HG03139 (cell line): ENCODE measurements at regions not wholly inside any gene's neighbourhood (a gene's known extent, or its start where the extent isn't known, plus 50 kb on each side); places are given as distances from the start of the nearest gene placed in this dataset.
"Not testable (repeated sequence)": the region's sequence is repeated elsewhere in the genome, so short reads cannot be mapped to it uniquely, and the experiment has no call there.

Source experiments
- ATAC-seq: cut with Tn5 transposase; IDR thresholded peaks from one replicate; pipeline ENCODE4 v1.9.1; 2021; ENCODE audit not compliant: unreplicated experiment

DNA sequence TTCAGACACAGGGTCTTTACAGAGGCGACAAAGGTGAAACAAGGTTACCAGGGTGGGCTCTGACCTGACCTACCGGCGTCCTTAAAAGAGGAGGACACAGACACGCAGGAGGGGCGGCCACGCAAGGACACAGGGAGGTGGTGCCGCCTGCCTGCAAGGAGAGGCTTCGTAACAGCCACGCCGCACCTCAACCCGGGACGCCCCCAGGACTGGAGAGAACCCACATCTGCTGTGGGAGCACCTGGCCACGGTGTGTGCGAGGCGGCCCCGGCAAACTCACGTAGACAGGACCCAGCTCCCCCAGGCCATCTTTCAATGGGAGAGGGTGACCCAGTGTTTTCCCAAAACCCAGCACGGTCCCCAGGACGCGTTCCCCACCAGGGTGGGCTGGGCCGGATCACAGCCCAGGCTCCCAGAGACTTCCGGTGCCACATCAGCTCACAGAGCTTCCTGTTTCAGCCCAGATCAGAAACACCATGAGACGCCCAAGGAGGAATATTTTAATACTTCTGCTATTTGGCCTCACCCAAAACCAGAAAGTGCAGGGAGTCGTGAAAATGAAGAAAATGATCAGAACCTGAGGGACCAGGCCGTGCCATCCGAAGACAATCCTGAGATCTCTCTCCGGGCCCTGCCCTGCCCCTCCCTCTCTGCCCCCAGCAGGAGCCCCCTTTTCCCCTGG lies 5417.4 kb upstream of the TPTE start:
- ATAC-seq = not testable (repeated sequence)

DNA sequence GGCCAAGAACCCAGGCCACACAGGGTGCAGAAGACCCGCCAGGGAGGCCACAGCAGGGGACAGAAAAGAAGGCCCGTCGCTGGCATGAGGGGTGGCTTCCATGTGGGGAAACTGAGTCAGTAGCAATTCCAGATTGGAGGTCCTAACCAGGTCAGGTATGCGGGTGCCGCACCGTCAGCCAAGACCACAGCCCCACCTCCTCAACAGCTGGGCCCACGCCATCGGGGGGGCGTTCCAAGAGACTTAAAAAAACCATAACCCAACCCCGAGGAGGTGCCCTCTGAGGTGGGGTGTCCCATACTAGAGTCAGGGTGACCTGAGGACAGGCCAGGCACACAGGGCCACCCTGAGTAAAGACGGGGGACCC lies 5416.8 kb upstream of the TPTE start:
- not testable (repeated sequence) for ATAC-seq

DNA sequence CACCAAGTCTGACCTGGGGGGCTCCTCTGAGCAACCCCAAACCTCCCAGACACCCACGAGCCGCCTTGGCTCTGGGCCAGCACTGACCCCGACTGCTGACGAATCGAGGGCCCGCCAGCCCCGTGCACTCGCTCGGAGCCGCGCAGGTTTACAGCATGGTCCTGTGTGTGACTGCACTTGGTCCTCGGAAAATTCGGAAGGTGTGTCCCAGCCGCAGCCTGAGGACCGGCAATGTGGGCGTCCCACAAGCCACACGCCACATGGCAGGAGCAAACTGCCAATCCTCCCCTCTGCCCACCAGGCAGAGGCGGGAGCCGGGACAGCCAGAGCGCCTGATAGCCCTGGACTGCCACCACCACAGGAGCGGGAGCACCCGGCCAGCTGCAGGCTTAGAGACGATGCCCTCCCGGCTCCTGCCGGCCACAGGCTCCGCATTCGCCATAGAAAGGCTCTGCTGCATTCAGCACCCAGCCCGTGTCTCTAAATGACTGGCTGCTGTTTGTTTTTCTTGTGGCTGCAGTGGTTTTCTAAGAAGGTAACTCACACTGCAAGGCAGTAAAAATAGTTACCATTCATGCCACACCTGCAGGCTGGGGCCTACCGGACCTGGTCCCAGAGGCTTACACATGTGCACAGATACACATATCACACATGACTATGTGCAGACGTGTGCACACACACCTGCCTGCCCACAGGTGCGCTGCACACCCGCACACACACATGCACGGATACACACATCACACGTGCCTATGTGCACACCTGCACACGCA lies 5415.3 kb upstream of the TPTE start:
- not testable (repeated sequence) for ATAC-seq

DNA sequence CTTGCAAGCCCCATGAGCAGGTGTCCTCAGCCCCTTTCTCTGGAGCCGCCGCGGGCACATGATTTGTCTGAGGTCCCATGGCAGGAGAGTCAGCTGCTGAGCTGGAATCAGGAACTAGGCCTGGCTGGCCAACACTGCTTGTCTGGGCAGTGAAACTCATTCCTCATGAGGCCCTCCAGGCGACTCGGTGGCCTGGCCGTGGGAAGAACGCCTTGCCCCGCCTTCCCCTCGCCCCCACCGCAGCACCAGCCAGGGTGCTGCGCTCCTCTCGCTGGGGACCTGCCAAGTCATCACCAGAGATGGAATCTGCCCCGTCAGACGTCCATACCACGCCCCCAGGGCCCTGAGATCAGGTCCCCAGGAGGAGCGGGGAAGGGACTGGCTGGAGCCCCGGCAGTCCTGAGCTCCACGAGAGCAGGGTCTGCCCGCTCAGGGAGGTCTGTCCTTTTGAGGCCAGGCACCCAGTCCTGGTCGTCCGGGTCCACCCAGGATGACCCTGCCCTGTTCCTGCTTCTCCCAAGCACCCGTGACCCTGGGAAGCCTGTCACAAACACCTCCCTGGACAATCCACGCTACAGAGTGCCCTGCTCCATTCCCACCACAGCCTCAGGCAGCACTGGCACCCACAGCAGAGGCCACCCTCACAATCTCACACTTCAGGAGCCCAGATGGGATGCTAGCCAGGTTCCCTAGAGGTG lies 5414.5 kb upstream of the TPTE start:
- not testable (repeated sequence) for ATAC-seq

DNA sequence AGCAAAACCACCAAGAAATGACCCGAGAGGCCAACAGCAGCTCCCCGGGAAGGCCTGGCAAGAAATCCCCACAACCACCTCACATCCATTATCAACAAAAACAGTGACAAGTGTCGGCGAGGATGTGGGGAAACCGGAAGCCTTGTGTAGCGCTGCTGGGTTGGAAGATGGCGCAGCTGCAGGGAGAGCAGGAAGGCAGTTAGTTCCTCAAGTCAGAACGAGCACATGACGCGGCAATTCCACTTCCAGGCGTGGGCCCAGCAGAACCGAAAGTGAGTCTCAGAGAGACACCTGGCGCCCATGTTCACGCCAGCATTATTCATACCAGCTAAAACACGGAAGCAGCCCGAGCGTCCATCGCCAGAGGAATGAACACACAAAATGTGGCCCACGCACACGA lies 5413.7 kb upstream of the TPTE start:
- ATAC-seq = not testable (repeated sequence)

DNA sequence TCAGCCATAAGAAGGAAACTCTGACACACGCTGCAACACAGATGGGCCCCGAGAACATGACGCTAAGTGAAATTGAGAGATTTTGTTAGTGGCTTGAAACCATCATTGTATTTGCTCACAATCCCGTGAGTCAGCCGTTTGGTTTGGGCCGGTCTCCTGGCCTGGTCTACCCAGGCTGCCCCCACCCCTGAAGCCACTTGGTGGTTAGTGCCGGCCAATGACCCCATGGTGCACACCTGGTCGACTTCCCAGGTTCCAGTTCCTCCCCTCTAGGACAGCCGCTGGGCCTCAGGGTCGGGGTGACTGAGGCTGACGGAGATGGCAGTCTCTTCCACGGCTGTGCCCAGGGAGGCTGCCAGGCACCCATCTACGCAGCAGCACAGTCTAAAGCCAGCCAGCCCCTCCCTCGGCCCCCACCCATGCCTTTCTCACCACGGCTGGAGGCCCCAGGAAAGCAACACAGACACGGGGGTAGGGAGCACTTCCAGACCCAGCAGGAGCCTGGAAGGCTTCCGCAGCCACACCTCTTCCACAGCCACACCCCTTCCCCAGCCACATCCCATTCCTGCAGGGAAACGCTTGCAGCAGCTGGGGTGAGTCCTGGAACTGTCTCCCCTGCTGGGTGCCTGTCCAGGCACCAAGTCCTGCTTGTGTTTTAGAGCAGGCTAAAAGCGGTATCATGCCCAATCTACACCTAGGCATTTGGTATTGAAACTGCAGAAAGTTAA lies 5413.2 kb upstream of the TPTE start:
- ATAC-seq = not testable (repeated sequence)

DNA sequence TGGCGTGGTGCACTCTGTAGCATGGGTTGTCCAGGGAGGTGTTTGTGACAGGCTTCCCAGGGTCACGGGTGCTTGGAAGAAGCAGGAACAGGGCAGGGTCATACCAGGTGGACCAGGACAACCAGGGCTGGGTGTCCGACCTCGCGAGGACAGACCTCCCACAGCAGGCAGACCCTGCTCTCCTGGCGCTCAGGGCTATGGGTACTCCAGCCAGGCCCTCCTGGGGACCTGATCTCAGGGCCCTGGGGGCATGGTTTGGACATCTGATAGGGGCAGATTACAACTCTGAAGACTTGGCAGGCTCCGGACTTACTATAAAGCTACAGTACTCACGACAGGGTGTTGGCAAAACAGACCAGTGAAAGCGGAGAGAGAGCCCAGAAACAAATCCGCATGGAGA lies 5410.2 kb upstream of the TPTE start:
- ATAC-seq = not testable (repeated sequence)

DNA sequence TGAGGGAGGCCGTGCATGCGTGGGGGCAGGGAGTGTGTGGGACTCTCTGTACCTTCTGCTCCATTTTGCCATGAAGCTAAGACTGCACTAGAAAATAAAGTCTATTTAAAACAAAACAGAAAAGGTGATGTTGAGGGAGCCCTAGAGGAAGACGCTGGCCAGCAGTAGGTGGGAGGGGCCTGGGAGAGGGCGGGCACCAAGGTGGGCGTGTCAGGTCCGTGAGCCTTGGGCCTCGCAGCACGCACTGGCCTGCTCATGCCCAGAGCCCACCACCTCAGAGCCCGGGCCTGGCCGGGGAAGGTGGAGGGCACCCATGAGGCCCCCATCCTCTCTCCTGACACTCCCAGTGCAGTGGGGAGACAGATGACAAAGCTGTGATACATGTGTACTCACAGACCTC lies 5408.3 kb upstream of the TPTE start:
- ATAC-seq = not testable (repeated sequence)

DNA sequence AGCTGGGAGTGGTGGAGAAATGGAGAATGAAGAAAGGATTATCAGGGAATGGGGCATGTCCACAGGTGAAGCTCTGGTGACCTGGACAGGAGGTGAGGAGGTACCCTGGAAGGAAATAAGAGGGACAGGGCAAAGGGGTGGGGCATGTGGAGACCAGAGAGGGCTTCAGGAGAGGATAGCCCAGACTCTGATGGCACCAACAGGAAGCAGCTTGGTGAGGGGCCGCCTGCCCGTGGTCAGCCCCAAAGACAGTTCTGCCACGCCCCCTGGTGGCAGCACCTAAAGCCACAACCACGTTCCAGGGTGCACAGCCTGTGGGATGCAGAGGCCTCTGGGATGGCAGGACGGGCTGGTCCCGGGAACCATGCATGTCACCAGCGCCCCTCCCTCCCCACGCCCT lies 5406.9 kb upstream of the TPTE start:
- ATAC-seq = not testable (repeated sequence)

DNA sequence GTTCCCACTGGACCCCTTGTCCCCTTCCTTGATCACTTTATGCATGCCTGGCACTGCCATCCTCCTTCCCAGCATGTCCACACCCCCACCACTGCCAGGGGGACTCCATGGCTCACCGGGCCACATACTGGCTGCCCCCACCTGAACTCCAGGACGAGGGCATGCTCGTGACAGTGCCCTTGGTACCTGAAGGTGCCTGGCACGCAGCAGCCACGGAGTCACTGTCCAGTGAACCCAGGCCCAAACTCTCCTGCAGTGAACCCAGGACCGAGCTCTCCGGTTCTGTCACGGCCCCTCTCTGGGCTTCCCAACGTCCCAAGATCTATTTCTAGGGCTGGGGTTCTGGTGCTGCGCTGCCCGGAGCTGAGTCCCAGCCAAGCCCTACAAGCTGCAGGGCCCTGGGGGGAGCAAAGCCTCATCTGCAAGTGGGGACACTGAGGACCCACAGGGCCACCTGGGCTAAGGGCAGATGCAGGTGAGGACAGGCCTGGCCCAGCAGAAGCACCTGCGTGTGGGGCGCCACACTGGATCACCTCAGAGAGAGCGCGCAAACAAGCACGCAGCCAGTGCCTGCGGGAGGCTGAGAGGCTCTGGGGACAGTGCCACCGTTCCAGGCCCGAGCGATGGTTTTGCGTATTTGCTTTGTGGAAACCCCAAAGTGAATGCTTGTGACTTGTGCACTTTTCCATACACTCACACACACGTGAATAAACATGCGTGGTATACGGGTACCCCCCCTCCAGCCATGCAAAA lies 5406.3 kb upstream of the TPTE start:
- ATAC-seq = not testable (repeated sequence)

DNA sequence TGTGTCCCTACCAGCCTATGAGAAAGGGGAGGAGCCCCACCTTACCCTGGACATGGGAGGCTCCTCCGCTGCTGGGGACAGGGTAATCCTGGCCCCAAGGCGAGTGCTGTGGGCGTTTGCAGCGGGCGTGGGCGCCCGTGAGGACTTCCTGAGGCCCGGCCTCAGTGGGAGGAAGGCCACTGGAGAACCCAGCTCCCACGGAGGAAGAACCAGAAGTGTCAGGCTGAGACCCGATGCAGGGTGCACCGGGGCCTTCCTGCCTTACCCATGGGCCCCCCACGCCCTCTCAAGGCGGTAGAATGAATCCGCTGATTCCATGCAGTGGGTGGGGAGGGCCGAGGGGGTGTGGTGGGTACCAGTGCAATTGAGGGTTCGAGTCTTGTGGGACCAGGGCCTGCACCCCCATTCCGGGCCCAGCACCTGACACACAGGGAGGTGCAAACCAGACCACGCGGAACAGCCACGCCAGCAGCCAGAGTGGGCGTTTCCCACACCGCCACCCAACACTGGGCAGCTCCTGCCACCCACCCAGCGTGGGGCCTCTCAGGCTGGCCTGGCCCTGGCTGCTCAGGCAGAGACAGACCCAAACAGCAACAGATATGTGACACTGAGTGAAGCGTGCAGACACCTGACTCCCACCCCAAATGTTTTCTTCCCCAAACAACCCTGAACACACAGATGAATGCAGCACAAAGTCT lies 5405.6 kb upstream of the TPTE start:
- ATAC-seq = not testable (repeated sequence)

DNA sequence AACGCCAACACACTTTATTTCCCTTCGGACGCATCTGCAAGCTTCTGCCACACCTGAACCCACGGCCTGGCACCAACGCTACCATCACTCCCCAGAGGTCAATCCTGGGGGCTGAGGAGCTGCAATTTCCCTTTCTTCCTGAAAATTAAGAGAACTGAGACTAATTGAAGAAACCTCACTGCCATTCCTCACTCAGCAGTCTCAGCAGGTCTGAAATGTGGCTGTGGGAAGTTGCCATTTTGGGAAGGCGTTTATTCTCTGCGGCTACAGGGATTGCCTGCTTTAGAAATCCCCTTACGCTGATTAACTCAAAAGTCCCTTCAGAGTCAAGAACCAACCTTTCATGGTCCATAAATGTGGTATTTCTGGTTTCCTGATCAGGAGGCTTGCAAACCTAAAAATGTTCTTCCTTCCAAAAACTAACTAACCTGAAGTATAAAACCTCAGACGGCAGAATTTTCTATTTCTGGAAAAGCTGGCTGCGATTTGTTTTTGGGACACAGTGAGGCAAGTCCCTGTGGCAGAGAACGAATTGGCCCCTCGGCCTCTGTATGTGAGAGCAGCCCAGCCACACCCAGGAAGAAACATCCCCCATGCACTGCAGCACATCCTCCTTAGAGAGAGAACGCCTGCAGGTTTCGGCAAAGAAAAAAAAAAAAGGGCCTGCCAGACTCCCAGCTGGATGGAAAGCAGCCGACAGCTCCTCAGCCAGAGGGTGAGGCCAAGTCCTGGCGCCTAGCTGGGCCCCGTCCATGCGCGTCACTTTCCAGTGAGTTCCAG lies 5404.8 kb upstream of the TPTE start:
- ATAC-seq = not testable (repeated sequence)

DNA sequence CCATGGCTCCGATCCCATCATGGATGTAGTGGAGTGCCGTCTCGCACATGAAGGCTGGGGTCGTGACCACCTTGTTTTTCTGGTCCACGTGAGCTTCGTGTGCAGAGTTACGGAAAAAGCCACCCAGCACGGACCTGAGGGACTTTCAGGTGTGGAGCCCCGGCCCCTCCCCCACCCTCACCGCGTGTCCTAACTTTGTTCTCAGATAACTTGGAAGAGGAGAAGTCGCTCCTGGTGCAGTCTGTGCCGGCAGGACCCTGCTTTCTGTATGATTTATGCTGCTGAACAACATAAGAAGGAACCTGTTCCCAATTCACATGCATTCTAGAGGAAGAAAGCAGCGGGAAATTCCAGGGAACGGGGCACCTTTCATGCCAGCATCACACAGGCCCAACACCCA lies 5404.2 kb upstream of the TPTE start:
- not testable (repeated sequence) for ATAC-seq

DNA sequence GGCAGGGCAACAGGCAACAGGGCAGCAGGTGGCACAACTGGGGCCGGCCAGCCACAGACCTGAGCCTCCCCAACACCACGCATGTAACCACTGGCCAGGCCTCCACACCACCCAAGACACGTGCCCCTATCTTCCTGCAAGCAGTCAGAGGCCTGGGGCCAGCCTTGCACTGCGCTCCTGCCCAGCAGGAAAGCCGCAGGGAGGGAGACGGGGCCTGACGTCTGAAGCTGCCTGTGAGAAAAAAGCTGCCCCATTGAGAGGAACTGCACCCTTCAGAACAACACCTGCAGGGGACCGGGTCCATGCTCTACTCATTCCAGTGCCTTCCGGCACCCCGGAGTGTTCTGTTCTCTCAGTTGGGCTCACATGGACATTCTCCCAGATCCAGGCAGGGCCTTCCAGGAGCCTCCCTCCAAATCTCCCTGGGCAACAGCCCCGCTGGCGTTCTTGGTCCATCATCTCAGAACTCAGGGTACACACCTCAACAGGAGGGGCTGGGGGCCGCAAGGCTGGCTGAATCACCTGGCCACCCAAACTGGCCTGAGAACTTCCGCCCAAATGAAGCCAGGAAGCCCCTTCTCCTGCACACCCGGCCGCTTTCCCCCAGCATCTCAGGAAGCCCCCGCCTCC lies 5403.6 kb upstream of the TPTE start:
- not testable (repeated sequence) for ATAC-seq

DNA sequence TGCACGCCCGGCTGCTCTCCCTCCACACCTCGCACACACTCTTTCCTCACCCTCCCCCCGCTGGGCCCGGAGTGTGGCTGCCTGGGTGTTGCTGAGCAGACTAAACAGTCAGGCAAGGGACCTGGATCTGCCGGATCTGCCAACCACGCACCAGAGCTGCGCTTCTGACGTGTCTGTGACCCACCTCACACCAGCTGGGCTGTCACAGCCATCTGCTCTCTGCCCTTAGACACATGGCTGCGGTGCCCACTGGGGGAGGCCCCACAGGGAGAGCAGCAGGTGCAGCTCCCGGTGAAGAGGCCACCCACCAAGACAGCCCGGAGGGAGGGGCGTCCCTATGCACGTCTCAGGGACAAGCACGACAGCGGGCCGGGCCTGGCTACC lies 5403.1 kb upstream of the TPTE start:
- not testable (repeated sequence) for ATAC-seq

DNA sequence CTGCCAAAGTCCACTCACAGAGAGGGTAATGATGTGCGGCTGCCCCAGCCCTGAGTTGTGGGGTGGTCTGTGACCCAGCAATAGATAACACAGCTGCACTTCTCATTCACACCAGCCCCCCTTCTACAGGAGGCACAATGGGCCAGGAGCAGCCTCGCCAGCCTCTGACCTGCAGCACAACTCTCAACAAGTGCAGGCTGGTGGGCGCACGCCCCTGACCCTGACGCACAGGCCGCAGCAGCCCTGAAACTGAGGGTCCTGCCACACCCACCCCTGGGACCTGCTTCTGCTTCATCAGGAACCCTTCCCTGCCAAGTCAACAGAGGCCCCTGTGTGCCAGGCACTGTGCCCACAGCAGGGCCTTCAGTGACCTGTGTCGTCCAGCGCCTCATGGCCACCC lies 5402.2 kb upstream of the TPTE start:
- not testable (repeated sequence) for ATAC-seq

DNA sequence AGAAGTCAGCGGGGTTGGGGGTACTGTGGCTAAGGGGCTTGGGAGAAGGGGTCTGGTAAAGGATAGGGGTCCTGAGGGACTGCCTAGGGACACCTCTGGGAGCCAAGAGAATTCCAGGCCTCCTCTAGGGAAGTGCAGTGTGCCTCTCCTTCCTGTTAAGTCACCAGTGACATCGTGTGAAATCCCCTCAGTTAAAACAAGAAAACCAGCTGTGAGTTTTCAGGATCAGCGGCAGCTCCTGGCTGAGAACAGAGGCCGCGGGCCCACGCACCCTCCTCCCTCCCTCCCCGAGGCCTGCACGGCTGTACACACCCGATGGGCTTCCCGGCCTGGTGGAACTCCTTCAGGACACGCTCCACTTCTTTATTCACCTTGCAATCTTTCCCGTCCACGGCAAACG lies 5400.0 kb upstream of the TPTE start:
- ATAC-seq = not testable (repeated sequence)

DNA sequence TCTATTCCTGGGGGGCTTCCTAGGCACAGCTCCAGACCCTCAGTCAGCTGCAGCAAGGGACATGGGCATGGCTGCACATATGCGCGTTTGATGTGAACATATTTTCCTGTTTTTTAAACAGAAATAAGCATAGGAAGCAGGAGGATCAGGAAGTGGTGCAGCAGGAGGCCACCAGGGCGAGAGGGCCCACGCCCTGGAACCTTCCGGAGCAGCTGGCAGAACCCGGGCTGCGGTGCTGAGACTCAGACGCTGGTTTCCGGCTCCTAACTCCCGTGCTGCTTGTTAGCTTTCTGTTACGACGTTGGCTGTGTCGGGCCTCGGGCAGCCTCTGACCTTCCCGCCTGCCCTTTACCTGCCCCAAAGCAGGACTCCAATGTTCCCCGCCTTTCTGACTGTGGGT lies 5399.5 kb upstream of the TPTE start:
- not testable (repeated sequence) for ATAC-seq

DNA sequence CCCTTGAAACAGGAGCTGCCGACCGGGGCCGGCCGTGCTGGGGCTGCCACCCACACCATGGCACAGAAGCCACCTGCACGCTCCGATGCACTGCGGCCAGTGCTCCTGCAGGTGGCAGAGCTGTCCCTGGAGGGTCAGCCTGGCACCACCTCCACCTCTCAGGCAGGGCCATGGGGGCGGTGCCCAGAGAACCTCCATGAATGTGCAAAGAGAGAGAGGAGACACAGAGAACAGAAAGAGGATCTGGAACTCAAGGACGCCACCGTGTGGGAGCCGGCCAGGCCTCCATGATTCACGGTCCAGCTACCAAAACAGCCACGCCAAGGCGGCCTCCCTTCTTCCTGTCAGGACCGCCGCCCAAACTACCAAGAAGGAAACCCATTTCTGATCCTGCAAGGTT lies 5397.7 kb upstream of the TPTE start:
- ATAC-seq = not testable (repeated sequence)
